Tibial nerve (tissue), 3 donors: ENCODE measurements at regions not wholly inside any gene's neighbourhood (a gene's known extent, or its start where the extent isn't known, plus 50 kb on each side); places are given as distances from the start of the nearest gene placed in this dataset.

Experiments
- POLR2A ChIP-seq, 2 donors: fragments of 450-650 bp; IDR thresholded peaks; one replicate each; pipeline ENCODE4 v1.6.1; 2017; ENCODE audit warnings: antibody characterized with exemption in 2 of 2, mild to moderate bottlenecking in 2 of 2, moderate library complexity in 2 of 2
- TF ChIP-seq, protein P1 (sequence below), 5 experiments: fragments of 200-600 bp in 3 of 5; fragments of 450-650 bp in 2 of 5; sonication (generic) in 3 of 5; IDR thresholded peaks; one replicate each; pipeline ENCODE4 v1.5.1; 2016 to 2019; ENCODE audit warnings: antibody characterized with exemption in 5 of 5, mild to moderate bottlenecking in 3 of 5, moderate library complexity in 2 of 5

DNA sequence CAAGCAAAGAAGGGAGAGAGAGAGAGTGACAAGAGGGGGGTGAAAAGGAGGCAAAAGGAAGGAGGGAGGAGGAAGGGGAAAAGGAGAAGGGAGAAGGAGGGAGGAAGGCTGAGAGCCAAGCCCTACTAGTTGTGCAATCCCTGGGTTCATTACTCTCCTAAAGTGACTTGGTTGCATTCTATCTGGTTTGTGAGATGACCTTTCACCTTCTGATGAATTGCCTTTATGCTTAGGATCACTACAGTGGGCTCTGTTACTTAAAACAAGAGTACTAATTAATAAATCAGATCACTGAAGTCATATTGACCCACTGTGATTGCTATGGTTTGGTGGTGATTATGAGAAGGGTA is 144.9 kb downstream of the KIF20B start:
- TF ChIP-seq POLR2A (IDR thresholded peaks at IDR 0.05), result no peak
- TF ChIP-seq, protein P1, sequence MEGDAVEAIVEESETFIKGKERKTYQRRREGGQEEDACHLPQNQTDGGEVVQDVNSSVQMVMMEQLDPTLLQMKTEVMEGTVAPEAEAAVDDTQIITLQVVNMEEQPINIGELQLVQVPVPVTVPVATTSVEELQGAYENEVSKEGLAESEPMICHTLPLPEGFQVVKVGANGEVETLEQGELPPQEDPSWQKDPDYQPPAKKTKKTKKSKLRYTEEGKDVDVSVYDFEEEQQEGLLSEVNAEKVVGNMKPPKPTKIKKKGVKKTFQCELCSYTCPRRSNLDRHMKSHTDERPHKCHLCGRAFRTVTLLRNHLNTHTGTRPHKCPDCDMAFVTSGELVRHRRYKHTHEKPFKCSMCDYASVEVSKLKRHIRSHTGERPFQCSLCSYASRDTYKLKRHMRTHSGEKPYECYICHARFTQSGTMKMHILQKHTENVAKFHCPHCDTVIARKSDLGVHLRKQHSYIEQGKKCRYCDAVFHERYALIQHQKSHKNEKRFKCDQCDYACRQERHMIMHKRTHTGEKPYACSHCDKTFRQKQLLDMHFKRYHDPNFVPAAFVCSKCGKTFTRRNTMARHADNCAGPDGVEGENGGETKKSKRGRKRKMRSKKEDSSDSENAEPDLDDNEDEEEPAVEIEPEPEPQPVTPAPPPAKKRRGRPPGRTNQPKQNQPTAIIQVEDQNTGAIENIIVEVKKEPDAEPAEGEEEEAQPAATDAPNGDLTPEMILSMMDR (IDR thresholded peaks at IDR 0.05), result no peak
